ENCODE measurements at regions not wholly inside any gene's neighbourhood (a gene's known extent, or its start where the extent isn't known, plus 50 kb on each side); places are given as distances from the start of the nearest gene placed in this dataset.

- TF ChIP-seq CHD7 (IDR thresholded peaks at IDR 0.05; ENCODE audit: insufficient replicate concordance, low read length), result no peak
- no peak for TF ChIP-seq TAF7 (optimal IDR thresholded peaks at IDR 0.05; ENCODE audit: borderline replicate concordance, low read depth, low read length)
- no peak for TF ChIP-seq NRF1 (IDR thresholded peaks at IDR 0.05; ENCODE audit: low read depth, low read length)
- TF ChIP-seq SIN3A (conservative IDR thresholded peaks at IDR 0.05 in 1 of 2, IDR thresholded peaks at IDR 0.05 in 1 of 2; ENCODE audit: low read depth in 1 of 2, low read length in 2 of 2), result no peak
- no peak for TF ChIP-seq ATF2 (IDR thresholded peaks at IDR 0.05; ENCODE audit: low read length)
- no peak for TF ChIP-seq TBP (IDR thresholded peaks at IDR 0.05; ENCODE audit: low read depth, low read length)
- TF ChIP-seq JUN (IDR thresholded peaks at IDR 0.05; ENCODE audit: low read depth, low read length), result no peak
- TF ChIP-seq SAP30 (IDR thresholded peaks at IDR 0.05; ENCODE audit: insufficient read depth, insufficient replicate concordance, low read length), result no peak
- no peak for TF ChIP-seq BCL11A (IDR thresholded peaks at IDR 0.05; ENCODE audit: low read depth in 2 of 2, low read length in 2 of 2)
Observed at GRCh38 chr4:12672303-12672702, 811.8 kb downstream of the RAB28 start (continued).
